ENCODE measurements at regions not wholly inside any gene's neighbourhood (a gene's known extent, or its start where the extent isn't known, plus 50 kb on each side); places are given as distances from the start of the nearest gene placed in this dataset.

DNA sequence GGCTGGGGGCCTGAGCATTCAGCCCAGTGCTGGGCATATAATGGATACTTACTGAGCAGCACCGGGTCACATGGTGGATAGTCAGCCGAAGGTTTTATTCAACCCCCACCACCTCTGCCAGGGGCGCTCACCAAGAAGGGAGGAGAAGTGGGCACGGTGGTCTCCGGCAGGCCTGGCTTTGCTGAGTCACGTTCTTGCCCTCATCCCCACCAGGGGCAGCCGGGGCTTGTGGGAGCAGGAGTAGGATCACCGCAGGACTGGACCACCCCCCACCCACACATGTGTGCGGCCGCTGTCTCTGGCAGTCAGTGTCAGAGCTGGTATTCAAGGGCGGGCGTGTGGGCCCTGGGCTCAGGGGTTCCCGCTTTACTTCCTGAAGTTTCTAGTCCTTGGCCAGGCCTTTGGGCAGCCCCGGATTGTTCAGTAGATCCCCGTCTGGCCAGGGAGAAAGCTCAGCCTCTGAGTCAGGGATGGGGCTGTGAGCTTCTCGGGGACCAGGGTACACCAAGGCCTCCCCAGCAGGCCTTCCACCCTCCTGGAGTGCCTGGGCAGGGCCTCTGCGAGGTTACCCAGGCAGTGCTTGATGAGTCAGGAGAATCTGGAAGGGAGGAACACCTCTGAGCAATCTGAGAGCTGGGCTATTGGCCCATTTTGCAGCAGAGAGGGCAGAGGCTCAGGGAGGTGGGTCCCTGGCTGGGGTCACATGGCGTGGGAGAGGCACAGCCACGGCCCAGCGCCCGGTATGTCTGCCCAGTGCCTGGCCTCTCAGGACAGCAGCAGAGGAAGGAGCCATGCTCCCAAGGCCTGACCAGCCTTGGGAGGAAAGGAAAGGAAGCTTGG lies 60.6 kb downstream of the RTL6 start:
- no peak overlapping the region for H3K27ac ChIP-seq
- TF ChIP-seq, protein P1, sequence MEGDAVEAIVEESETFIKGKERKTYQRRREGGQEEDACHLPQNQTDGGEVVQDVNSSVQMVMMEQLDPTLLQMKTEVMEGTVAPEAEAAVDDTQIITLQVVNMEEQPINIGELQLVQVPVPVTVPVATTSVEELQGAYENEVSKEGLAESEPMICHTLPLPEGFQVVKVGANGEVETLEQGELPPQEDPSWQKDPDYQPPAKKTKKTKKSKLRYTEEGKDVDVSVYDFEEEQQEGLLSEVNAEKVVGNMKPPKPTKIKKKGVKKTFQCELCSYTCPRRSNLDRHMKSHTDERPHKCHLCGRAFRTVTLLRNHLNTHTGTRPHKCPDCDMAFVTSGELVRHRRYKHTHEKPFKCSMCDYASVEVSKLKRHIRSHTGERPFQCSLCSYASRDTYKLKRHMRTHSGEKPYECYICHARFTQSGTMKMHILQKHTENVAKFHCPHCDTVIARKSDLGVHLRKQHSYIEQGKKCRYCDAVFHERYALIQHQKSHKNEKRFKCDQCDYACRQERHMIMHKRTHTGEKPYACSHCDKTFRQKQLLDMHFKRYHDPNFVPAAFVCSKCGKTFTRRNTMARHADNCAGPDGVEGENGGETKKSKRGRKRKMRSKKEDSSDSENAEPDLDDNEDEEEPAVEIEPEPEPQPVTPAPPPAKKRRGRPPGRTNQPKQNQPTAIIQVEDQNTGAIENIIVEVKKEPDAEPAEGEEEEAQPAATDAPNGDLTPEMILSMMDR (IDR thresholded peaks at IDR 0.05): no peak
- peak; percentile 58 for DNase-seq (ENCODE audit: low spot score)
- H3K4me3 ChIP-seq: no peak overlapping the region

DNA sequence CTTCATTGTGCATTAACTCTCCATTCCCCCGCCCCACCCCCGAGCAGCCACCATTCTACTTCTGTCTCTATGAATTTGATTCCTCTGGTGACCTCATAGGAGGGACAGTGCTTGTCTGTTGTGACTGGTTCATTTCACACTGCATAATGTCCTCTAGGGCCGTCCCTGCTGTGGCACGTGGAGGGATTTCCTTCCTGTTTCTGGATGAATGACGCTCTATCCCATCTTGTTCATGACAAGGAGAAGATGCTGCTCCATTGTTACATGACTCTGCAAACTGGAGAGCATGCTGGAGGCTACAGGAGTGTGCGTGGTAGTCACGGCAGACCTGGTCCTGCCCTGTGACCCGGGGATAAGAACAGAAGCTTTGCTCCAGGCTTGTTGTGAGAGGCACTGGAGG lies 61.3 kb downstream of the RTL6 start:
- Histone ChIP-seq H3K27ac (no peak overlapping the region), H3K4me3 (no peak overlapping the region)
- TF ChIP-seq, protein P1 (IDR thresholded peaks at IDR 0.05): no peak
- peak; percentile 57 for DNase-seq (ENCODE audit: low spot score)

DNA sequence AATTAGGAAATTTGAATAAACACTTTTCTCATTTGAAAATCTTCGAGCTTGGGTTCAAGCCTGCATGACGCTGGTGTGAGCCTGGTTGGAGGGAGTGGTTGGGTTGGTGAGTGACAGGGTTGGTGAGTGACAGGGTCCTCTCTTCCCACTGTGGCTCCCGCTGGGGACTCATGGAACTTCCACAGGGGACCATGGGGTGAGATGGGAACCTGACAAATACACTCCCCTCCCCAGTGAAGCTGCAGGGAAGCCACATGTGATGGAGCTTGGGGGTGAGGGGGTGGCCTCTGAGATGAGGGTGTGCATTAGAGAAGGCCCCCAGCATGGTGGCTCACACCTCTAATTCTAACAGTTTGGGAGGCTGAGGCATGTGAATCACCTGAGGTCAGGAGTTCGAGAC lies 66.8 kb downstream of the RTL6 start:
- no peak for DNase-seq (ENCODE audit: low spot score)
- Histone ChIP-seq H3K27ac (no peak overlapping the region), H3K4me3 (no peak overlapping the region)
- TF ChIP-seq, protein P1 (IDR thresholded peaks at IDR 0.05): no peak

DNA sequence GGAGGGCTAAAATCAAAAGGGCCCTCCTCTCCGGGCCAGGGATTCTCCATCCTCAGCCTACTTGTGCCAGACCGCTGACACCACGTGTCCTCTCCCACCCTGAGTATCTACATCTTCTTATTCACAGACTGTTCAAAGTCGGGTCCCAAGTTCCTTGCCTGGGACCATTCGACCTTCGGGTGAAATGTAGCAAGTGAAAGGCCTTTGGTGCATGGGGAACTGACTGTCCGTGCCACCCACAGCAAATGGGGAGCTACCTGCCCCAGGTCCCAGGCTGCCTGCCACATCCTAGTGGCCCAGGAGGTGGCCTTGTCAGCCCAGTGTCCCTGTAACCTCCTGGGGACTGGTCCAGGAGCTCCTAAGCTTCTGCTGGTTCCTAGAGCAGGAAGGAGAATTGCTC lies 67.3 kb downstream of the RTL6 start:
- H3K4me3 ChIP-seq: no peak overlapping the region
- no peak for DNase-seq (ENCODE audit: low spot score)
- H3K27ac ChIP-seq: no peak overlapping the region
- TF ChIP-seq, protein P1 (IDR thresholded peaks at IDR 0.05): no peak

DNA sequence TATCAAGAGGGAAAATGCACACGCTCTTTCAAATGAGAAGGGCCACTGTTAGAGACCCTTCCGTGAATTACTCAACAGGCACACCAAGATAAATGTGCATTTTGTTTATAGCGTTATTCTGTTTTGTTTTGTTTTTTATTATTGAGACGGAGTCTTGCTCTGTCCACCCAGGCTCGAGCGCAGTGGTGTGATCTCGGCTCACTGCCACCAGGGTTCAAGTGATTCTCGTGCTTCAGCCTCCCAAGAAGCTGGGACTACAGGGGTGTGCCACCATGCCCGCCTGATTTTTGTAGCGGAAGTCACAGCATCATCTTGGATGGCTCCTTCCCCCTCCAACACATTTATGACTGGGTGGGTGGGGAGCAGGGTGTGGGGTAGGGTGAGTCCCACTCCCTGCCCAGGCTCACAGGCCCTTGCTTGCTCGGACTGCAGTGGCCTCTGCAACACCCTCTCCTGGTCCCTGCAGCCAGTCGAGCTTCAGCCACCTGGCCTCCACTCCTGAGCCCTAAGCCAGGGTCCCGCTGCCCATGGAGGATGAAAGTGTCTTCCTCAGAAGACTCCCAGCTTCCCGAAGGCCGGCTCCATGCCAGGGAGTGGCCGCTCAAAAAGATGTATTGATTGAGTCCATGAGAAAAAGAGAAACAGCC lies 68.0 kb downstream of the RTL6 start:
- TF ChIP-seq, protein P1 (IDR thresholded peaks at IDR 0.05): no peak
- H3K4me3 ChIP-seq: no peak overlapping the region
- no peak for DNase-seq (ENCODE audit: low spot score)
- no peak overlapping the region for H3K27ac ChIP-seq

DNA sequence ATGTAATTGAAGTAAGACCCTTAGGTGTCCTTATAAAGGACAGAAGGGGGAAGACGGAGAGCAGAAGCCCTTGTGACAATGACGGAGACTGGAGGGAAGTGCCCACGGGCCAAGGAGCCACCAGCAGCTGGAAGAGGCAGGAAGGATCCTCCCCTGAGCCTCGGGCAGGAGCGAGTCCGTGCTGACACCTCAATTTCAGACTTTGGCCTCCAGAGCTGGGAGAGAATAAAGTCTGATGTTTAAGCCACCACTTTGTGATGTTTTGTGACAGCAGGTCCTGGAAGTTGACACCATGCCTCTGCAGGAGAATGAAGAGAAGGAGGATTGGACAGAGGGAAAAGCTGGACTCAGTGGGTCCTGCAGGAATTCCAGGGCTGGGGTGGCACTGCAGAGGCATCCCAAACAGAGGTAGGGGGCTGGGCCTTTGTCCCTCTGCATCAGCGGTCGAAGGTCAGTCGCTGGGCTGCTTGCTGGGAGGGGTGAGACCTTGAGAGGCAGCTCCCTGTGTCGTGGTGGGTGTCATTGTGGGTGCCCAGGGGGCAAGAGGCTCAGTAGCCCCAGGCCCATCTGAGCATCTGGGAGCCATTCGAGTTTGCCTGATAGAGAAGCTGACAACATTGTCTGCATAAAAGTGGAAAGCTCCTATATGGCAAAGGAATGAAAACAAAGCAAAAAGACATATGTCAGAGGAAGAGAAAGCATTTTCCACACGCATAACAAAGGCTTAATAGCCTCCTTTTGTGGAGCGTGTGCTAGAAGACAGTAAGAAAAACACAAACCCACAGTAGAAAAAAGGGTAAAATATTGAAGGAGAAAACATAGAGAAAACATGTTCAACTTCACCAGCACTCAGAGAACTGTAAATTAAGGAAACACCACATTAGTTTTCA lies 68.8 kb downstream of the RTL6 start:
- TF ChIP-seq, protein P1 (IDR thresholded peaks at IDR 0.05): no peak
- no peak overlapping the region for H3K4me3 ChIP-seq
- H3K27ac ChIP-seq: no peak overlapping the region
- DNase-seq (ENCODE audit: low spot score): no peak
